ENCODE measurements at regions not wholly inside any gene's neighbourhood (a gene's known extent, or its start where the extent isn't known, plus 50 kb on each side); places are given as distances from the start of the nearest gene placed in this dataset.
"Not testable (repeated sequence)": the region's sequence is repeated elsewhere in the genome, so short reads cannot be mapped to it uniquely, and the experiment has no call there.

- not testable (repeated sequence) for DNase-seq
These were observed 51.5 kb downstream of the TGIF2LX start for GRCh38 chrX:89973248-89973647.

- DNase-seq = no peak
These were observed 90.7 kb downstream of the TGIF2LX start for GRCh38 chrX:90012395-90012794.

GRCh38 chrX:90026730-90027129 lies 105.0 kb downstream of the TGIF2LX start:
- no peak for DNase-seq

GRCh38 chrX:90040807-90041206 lies 119.1 kb downstream of the TGIF2LX start:
- peak; percentile 0 for DNase-seq
